Cerebellar cortex (tissue), 1 donor: ENCODE measurements at regions not wholly inside any gene's neighbourhood (a gene's known extent, or its start where the extent isn't known, plus 50 kb on each side); places are given as distances from the start of the nearest gene placed in this dataset.
"Not testable (repeated sequence)": the region's sequence is repeated elsewhere in the genome, so short reads cannot be mapped to it uniquely, and the experiment has no call there.

Source experiments
- DNase-seq: peaks from one replicate; pipeline ENCODE4 v3.0.0-alpha.2; 2015; ENCODE audit warnings: low spot score

DNA sequence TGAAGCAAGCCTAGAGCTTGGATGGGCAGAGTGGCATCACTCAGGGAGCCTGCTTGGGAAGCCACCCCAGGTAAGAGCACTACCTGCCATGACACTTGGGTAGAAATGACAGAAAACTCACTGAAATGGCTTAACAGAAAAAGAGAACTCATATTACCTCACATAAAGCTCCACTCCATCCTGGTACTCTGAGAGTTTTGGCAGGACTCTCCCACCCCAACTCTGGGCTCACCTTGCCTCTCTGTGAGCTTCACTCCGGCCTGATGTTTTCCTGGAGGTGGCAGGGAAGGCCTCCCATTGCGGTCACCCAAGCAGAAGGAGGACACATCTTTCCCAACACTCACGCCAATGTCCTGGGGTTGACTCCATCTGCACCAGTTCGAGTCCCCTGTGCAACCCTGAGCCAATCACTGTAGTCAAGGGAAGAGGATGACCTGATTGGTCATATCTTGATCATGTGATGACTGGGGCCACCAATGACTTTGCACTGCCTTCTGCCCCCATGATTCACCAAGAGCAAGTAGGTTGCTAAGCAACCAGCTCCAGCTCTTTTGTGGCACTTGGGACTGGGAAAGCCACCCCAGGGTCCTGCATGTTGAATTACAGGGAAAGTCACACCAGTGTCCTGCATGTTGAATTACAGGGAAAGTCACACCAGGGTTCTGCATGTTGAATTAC, 446.1 kb upstream of the SULF2 start:
- DNase-seq = no peak

DNA sequence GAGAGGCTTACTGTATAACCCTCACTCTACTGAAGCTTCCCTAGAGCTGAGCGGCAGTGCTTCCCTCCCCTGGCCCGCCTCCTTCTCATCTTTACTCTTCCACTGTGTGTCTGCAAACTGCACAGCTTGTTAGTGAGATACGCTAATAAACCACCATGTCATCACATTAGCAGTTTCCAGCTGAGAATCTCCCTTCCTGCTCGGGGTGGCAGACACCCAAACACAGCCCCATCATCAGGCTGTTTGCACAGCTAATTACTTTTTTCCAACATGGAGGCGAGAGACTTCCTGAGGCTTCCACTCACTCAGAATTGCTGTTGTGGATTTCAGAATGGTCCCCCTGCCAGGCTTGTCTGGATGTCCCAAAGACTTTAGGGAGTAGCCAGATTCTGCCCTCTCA, 444.9 kb upstream of the SULF2 start:
- DNase-seq = no peak

DNA sequence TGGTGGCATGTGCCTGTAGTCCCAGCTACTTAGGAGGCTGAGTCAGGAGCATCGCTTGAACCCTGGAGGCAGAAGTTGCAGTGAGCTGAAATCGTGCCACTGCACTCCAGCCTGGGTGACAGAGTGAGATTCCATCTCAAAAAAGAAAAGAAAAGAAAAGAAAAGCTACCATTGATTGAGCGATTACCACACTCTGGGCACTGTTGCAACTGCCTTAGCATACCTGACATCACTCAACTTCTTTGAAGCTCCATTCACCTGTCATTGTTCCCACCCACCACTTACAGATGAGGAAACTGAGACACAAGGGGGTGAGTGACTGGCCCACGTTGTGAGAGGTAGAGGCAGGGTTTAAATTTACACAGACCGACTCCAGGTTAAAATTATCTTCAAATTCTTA, 442.1 kb upstream of the SULF2 start:
- DNase-seq = no peak

DNA sequence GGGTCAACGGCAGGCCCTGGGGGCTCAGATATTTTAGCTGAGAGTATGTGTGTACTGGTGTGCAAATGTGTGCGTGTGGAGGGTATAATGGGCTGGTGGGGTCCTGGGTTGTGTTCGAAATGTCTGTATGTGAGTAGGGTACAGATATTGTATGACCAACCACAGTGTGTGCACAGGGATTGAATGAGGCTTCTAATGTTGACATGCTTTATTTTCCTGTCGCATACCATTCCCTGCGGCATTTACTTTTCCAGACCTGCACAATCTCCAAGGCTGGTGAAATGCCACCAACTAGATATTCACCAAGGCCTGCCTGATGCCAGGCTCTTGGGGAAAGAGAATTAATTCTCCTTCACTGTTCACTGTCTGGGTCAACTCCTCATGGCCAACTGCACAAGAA, 441.4 kb upstream of the SULF2 start:
- no peak for DNase-seq

DNA sequence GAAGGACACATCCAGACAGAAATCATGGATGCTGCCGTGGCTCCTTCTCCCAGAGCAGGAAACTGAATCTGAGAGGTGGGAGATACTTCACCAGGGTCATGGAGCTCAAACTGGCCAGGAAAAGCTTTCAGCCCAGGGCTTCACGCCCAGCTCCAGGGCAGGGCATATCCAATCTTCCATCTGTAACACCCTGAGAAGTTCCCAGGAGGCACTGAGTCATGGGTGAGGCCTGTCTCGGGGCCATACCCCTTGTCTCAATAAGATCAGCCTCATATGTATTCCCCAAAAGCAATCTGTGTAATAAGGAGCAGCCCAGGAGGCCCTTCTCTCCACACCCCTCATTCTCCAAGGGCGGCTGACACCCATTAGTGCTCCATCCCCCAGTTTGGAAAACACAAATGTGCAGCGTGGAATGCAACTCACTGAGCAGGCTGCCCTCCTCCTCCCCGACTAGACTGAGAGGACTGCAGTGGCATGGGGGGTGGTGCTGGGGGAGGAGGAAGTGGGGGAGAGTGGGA, 439.3 kb upstream of the SULF2 start:
- no peak for DNase-seq

DNA sequence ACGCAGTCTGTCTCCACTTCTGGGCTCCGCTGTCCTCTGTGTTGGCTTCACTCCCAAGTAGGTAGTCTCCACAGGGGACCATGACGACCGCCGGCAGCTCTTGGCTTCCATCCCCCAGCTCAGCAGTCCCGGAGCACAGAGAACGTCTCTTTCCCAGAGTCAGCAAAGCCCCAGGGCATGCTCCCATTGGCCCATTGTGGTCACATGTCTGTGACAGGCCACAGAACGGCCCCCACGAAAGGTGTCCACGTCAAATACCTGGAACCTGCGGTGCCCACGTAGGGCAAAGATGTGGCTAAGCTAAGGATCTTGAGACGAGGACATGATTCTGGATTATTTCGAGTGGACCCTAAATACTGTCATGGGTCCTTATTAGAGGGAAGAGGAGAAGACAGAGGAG, 438.4 kb upstream of the SULF2 start:
- DNase-seq = no peak

DNA sequence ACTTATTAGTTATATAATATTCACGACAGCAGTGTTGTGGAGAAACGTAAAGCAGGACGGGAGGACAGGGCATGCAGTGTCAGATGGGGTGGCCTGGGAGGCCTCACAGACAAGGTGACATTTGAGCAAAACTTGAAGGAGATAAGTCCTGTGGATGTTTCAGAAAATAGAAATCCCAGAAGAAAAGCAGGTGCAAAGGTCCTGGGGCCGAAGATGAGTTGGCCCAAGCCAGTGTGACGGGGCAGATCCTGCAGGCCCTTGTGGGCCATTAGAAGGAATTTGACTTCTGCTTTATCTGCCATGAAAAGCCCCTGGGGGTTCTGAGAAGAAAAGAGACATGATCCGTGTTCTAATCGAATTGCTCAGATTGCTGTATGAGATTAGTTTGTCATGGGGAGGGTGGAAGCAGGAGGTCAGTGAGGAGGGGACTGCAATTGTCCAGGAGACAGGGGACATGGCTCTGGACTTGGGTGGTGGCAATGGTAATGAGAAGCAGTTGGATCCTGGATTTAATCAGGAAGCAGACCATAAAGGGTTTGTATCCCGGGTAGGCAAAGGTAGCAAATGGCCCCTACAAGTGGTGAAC, 437.4 kb upstream of the SULF2 start:
- DNase-seq = no peak

DNA sequence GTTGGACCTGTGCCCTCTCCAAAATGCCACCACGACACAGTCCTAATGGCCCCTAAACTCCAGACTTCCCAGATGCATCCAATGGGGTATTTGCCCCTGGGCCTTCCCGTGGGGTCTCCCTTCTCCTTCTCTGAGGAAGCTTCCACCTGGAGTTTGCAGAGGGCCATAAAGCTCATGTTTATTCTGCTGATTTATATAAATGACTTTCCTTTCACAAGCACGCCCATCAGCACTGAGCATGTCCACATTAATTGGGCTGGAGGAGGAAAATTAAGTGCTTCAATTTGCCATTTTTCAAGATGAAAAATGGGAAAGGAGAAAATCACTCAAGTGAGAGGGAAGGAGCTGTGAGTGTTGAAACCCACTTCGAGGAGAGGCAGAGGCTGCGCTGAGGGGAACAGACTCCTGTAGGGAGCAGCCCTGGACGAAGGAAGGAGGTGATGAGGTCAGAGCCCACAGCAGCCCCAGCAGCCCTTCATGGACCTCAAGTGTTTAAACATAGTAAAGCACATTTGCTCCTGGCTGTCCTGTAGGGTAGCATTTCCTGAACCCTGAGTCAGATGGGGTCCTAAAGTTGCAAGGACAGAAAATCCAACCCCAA, 434.9 kb upstream of the SULF2 start:
- no peak for DNase-seq

DNA sequence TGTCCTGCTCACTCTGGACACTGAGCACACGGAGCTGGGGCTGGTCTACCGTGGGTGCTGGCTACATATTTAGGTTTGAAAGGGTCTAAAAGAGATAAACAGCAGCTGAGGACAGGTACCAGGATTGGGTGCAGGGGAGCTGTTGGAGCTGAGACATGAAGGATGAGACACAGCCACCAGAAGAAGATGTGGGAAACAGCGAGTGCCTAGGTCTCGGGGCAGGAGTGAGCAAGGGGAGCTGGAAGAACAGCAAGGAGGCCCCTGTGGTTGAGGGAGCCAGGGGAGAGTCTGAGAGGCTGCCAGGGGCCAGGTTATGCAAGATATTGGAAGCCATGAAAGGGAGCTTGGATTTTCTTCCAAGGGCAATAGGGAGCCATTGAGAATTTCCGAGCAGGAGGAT, 434.0 kb upstream of the SULF2 start:
- no peak for DNase-seq

DNA sequence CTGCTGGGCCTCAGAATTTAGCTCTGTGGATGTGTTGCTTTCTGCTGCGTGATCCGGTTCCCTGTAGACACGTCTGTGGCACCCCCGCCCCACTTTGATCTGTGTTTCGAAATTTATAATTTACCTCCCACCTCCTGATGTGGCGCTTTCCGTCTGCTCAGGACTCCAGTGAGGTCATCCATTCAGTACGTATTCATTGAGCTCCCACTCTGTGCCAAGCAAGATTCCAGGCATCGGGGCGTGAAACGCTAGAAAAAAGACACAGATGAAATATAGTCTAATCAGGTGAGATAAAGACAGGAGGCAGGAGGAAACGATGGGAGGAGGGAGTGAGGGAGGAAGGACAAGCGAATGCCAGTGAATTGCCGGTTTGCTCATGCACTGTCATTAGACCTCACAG, 431.9 kb upstream of the SULF2 start:
- DNase-seq = no peak

DNA sequence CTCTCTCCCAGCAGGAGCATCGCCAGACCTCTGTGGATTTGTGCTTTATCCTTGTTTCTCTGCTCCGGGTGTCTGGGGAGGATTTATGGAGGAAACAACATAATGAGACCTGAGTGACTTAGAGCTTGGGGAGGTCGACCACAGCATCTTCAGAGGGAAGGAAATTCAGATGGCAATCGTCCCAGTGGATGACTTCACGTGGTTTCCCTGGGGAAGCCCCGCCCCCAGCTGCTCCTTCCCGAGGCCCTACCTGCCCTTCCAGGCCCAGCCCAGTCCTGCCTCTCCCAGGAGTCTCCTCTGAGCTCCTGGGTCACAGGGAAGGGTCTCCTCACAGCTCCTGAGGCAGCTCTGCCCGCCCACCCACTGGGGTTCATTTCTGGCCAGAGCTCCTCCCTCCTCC, 430.3 kb upstream of the SULF2 start:
- DNase-seq = no peak

DNA sequence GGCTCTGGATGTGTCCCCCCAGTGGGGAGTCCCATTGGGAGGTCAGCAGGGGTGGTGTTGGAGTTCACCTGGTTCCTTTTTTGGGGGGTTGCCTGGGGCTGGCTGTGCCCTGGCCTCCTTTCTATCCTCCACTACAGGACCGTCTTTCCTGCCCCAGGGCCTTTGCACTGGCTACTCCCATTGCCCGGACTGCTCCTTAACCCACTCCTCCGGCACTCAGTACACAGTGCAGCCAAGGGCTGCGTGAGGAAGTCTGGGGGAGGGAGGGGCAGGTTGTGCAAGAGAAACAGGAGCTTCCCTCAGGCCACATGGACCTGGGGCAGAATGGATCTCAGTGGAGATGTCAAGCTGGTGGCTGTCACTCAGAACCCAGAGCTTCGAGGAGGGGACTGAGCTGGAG, 429.3 kb upstream of the SULF2 start:
- no peak for DNase-seq

DNA sequence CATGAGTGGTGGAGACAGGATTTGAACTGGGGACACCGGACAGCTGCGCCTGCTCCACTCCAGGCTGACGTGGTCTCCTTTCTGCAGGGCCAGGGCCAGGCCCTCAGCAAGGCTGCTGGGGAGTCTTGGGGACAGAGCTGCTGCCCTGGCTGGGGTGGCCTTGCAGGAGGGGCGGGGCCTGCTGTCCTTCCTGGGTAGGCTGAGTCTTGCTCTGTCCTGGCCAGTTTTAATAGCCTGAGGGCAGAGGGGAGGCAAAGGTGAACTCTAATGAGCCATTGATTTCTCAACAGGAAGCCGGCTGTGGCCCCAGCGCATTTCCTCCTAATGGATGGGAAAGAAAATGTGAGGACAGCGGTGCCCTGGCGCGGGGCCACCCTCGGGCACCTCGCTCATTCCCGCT, 428.4 kb upstream of the SULF2 start:
- DNase-seq = not testable (repeated sequence)

DNA sequence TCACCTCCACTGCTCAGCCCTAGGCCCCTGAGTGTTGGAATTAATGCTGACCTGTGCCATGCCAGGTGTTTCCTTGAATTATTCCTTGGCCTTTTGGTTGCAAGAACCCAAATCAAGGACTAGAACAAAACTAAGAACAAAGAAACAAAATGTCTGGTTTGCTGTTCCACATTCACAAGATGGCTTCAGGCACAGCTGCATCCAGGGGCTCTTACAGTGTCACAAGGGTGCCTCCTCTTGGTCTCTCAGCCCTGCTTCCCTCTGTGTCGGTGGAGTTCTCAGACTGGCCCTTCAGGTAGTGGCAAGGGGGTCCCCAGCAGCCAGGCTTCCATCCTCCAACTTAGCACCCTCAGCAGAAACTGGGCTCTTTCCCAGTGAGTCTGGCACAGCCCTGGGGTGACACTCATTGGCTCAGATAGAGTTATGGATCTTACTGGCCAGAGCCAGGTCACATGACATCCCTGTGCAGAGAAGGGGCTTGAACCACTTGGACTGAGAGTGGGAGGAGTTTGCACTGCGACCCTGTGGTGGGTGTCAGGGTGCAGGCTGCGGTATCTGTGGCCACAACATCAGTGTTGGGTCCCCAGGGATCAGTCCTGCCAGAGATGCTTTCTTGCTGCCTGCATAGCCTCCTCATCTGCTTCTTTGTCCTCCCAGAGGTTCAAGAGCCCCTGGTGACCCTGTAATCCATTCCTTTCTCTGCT, 427.7 kb upstream of the SULF2 start:
- no peak for DNase-seq

DNA sequence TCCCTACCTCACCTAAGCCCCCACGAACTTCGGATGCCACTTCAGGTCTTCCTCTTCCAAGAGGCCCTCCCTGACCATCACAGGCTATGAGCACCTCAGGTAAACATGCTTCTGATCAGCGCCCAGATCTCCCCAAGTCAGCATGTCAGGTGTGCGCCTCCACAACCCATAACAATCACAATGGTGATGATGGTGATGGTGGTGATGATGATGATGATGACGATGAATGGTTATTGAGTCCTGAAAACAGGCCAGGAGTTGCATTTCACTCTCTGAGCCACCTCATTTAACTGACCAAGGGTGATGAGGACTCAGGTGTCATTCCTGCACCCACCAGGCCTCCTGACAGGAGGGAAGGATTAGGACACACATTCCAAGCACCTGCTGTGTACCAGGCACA, 426.6 kb upstream of the SULF2 start:
- DNase-seq = no peak

DNA sequence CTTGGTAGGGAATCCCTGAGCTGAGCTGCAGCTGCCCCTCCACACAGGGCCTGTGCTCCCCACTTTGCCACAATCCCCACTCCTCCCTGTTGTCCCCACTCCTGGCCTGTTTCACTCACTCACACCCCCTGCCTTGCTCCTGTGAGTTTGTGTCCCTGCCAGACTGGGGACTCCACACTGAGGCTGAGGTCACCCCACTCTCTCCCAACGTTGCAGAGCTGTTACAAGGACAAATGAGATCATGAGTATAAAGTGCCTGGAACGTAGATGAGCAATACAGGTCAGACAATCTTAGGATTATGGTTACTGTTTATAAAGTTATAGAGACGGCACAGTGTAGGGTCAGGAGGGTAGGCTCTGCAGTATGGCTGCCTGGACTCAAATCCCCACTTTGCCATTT, 426.0 kb upstream of the SULF2 start:
- no peak for DNase-seq

DNA sequence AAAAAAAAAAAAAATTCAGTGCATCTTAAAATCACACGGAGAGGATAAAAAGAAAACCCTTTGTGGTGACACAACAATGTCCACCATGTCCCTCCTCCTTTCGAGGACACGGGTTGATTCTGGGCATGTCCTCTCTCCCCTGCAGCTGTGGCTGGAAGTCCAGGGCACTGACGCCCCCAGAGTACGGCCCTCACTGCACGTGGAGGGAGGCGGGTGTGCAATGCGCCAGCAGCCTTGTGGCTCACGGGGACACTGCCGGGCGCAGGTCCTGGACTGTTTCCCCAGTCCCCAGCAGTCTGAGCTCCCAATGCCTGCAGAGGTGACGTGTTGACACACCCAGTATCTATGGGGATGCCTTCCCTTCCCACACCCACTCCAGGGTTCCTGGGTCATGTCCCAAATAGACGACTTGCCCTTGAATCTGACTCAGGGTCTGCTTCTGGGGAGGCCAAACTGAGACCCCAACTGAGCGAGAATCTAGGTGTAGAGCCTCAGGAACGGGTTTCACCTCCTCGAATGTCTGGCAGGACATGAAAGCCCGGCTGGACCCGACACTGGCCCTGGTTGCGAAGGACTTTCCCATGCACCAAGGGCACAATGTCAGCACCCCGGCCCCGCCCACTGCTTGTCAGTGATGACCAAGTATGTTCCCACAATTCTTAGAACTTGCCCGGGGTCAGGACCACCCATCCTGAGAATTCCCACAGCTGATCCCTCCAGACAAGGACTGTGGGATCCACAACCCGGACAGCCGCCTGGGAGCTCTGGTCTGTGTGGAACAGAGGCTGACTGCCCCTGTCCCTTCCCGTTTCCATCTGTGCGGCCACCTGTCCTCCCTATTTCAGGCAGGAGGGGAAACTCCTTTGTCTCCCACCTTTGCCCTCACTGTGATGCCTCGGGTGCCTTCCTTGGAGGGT, 425.1 kb upstream of the SULF2 start:
- DNase-seq = no peak

DNA sequence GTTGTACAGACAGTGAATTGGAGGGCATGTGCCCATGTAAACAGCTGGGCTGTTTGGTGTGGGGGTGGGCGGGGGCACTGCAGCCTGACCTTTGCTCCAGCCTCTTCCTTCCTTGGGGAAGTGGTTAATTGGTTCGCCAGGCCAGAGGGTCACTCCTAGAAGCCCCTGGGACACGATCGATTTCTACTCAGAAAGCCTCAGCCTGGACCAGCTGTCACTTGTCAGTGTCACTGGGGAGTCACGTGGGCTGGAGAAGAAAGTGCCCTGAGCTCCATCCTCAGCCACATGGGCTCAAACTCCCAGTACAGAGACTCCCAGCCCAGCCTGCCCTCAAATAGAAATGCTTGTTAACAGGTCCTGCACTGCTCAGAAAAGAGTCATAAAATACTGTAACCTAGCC, 423.8 kb upstream of the SULF2 start:
- no peak for DNase-seq

DNA sequence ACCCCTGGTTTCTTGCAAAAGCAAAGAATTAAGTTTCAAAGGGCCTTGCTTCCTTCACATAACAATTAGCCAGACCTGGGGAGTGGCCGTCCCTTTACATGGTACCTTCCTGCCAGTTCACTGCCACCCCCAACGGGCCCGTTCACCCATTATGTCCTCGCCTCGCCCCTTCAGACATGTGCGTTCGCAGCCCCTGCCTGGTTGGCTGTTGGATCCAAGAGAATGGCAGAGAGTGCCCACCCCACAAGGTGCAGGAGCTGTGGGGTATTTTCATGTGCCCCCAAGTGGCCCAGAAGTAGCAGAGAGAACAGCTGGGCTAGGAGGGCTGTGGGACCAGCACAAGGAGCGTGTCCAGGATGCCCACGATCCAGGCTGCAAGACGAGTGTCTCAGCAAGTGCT, 422.9 kb upstream of the SULF2 start:
- DNase-seq = no peak

DNA sequence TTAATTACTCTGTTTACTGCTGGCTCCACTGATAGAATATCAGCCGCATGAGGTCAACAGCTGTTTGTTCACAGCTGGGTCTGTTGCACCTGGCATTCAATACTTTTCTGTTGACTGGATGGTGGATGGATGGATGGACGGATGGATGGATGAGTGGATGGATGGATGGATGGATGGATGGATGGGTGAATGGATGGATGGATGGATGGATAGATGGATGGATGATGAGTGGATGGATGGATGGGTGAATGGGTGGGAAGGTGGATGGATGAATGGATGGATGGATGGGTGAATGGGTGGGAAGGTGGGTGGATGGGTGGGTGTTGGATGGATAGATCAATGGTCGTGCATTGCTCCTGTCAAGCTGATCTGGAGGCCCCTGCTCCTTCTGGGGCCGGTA, 422.2 kb upstream of the SULF2 start:
- DNase-seq = no peak

DNA sequence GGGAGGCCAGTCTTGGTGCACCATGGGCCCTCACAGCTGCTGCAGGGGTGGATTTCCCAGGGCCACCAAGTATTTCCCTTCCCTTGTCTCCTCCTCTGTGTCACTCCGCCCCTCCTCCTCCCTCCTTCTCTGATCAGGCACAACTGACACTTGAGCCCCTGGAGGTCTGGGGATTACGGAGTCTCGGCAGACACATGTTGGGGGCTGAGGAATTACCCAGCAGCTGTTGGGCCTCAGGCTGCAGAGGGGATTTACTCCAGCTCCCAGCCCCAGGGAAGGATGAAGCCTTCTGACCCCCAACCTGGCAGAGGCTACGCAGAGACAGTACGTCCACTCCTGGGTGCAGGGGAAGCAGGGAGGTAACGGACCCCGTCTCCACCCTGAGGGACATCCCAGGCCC, 420.5 kb upstream of the SULF2 start:
- DNase-seq = no peak

DNA sequence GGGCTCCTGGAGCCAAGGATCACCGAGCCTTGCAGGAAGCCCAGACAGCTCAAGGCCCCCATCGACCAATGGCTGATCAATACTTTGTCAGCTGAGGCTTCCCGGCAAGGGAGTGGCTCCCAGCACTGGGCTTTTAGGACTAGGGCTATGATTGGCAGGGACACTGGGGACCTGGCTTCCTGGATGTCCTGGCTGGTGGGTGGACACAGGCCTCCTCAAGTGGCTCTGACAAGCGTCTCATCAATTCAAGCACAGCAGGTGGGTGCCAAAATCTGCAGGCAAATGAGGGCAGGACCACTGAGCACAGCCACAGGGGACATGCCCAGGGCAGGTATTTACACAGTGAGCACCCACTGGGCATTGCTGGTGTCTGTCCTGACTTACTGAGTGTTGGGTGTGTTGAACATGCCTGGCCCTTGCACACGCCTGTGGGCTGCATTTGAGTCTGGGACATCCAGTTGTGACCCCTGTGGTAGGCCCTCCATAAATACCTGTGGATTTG, 420.1 kb upstream of the SULF2 start:
- DNase-seq = no peak
